ENCODE measurements at regions not wholly inside any gene's neighbourhood (a gene's known extent, or its start where the extent isn't known, plus 50 kb on each side); places are given as distances from the start of the nearest gene placed in this dataset.

DNA sequence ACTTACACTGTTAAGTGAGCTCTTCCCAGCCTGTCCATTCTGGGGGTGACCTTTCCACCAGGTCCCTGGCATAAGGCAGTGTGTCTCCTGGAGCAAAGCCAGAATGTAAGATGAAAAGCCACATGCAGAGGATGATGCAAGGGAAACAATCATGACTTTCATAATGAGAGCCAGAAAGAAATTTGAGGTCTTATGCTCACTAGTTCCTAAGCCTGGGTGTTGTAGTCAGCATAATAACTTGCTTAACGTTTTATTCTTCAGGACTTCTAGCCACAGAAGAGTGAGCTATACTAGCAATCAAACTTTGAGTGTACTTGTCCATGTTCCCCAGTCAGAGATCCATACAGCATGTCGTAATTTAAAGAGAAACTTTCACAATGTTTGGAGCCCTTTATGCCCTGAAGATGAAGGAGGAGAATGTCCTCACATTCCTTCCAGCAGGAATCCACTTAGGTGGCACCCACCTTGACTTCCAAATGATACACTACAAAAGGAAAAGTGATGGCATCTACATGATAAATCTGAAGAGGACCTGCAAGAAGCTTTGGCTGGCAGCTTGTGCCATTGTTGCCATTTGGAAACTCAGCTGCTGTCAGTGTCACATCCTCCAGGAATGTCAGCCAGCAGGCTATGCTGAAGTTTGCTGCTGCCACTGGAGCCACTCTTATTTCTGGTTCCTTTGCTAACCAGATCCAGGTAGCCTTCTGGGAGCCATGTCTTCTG, 60.5 kb upstream of the FOXD3 start:
- H3K27me3 Mint-ChIP-seq, result peaks cover 8% of the 10 kb centered on the region
- H3K27ac Mint-ChIP-seq, result no peak overlapping the region
- H3K4me1 ChIP-seq (ENCODE audit: control insufficient read depth, insufficient read depth, low read length, poor library complexity, severe bottlenecking), result no peaks in the 10 kb centered on the region
- H3K4me1 Mint-ChIP-seq, result no peaks in the 10 kb centered on the region
- ATAC-seq (ENCODE audit: low read depth in 2 of 2) (no peak), DNase-seq (no peak)
- H3K9me3 ChIP-seq (ENCODE audit: control insufficient read depth in 2 of 2, low read length in 2 of 2), result no peaks in the 10 kb centered on the region
- no peak overlapping the region for H3K4me3 Mint-ChIP-seq
- no peak overlapping the region for H3K4me3 ChIP-seq (ENCODE audit: low read depth, low read length)
- peaks cover 0 to 3% (median 0%) of the 10 kb centered on the region in 7 donors for H3K9me3 Mint-ChIP-seq
- H3K36me3 Mint-ChIP-seq, result no peaks in the 10 kb centered on the region
- H3K36me3 ChIP-seq (ENCODE audit: control insufficient read depth, insufficient read depth, low read length), result no peaks in the 10 kb centered on the region
- peaks cover 3% of the 10 kb centered on the region for H3K27me3 ChIP-seq (ENCODE audit: control insufficient read depth, insufficient read depth, low read length)
- H3K27ac ChIP-seq (ENCODE audit: insufficient read depth, low read length, poor library complexity, severe bottlenecking), result no peak overlapping the region

DNA sequence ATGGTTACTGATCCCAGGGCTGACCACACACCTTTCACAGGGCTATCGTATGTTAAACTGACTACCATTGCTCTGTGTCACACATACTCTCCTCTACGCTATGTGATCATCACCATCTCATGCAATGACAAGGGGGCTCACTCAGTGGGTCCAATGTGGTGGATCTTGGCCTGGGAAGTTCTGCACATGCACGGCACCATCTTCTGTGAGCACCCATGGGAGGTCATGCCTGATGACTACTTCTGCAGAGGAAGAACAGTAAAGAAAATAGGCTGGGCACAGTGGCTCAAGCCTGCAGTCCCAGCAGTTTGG, 60.0 kb upstream of the FOXD3 start:
- DNase-seq (no peak), ATAC-seq (ENCODE audit: low read depth in 2 of 2) (no peak)
- H3K4me3 Mint-ChIP-seq, result no peak overlapping the region
- peaks cover 8% of the 10 kb centered on the region for H3K27me3 Mint-ChIP-seq
- H3K4me1 ChIP-seq (ENCODE audit: control insufficient read depth, insufficient read depth, low read length, poor library complexity, severe bottlenecking), result no peaks in the 10 kb centered on the region
- no peak overlapping the region for H3K4me3 ChIP-seq (ENCODE audit: low read depth, low read length)
- H3K4me1 Mint-ChIP-seq, result no peaks in the 10 kb centered on the region
- no peak overlapping the region for H3K27ac ChIP-seq (ENCODE audit: insufficient read depth, low read length, poor library complexity, severe bottlenecking)
- H3K36me3 Mint-ChIP-seq, result no peaks in the 10 kb centered on the region
- no peaks in the 10 kb centered on the region for H3K9me3 ChIP-seq (ENCODE audit: control insufficient read depth in 2 of 2, low read length in 2 of 2)
- no peak overlapping the region for H3K27ac Mint-ChIP-seq
- H3K36me3 ChIP-seq (ENCODE audit: control insufficient read depth, insufficient read depth, low read length), result no peaks in the 10 kb centered on the region
- H3K27me3 ChIP-seq (ENCODE audit: control insufficient read depth, insufficient read depth, low read length), result peaks cover 3% of the 10 kb centered on the region
- peaks cover 0 to 3% (median 0%) of the 10 kb centered on the region in 7 donors for H3K9me3 Mint-ChIP-seq

DNA sequence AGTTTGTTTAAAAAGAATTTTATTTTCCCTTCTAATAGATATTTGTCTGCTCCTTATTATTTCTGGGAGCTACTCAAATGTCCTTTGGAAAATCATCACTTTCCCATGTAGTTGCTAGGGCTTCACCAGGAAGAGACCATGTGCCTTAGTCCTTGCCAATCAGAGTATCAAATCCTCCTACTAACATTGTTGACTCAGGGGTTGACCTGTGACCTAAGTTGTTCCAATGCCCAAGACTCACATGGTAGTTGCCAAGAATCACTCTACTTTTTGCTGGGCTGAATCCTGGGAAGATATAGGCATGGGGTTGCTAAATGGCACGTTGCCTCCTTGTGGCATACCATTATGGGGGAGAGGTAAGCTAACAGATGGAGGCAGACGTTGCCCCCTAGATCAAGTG, 58.2 kb upstream of the FOXD3 start:
- Histone ChIP-seq H3K36me3 (ENCODE audit: control insufficient read depth, insufficient read depth, low read length) (no peaks in the 10 kb centered on the region), H3K9me3 (ENCODE audit: control insufficient read depth in 2 of 2, low read length in 2 of 2) (no peaks in the 10 kb centered on the region), H3K4me1 (ENCODE audit: control insufficient read depth, insufficient read depth, low read length, poor library complexity, severe bottlenecking) (no peaks in the 10 kb centered on the region), H3K27ac (ENCODE audit: insufficient read depth, low read length, poor library complexity, severe bottlenecking) (no peak overlapping the region), H3K27me3 (ENCODE audit: control insufficient read depth, insufficient read depth, low read length) (peaks cover 3% of the 10 kb centered on the region), H3K4me3 (ENCODE audit: low read depth, low read length) (no peak overlapping the region)
- Mint-ChIP-seq H3K4me3 (no peak overlapping the region), H3K4me1 (no peaks in the 10 kb centered on the region), H3K9me3 (peaks cover 0 to 3% (median 0%) of the 10 kb centered on the region in 7 donors), H3K27me3 (peaks cover 8% of the 10 kb centered on the region), H3K36me3 (no peaks in the 10 kb centered on the region), H3K27ac (no peak overlapping the region)
- no peak for ATAC-seq (ENCODE audit: low read depth in 2 of 2)
- no peak for DNase-seq

DNA sequence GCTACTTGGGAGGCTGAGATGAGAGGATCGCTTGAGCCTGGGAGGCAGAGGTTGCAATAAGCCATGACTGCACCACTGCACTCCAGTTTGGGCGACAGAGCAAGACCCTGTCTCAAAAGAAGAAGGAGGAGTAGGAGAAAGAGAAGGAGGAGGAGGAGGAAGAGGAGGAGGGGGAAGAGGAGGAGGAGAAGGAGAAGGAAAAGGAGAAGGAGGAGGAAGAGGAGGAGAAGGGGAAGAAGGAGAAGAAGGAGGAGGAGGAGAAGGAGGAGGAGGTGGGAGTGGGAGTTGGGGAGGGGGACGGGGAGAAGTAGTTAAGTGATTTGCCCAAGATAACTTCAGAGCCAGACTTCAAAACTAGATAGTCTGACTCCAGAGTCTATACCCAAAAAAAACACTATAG, 55.5 kb upstream of the FOXD3 start:
- no peaks in the 10 kb centered on the region for H3K36me3 ChIP-seq (ENCODE audit: control insufficient read depth, insufficient read depth, low read length)
- no peaks in the 10 kb centered on the region for H3K9me3 Mint-ChIP-seq
- no peak for ATAC-seq (ENCODE audit: low read depth in 2 of 2)
- H3K4me1 Mint-ChIP-seq, result no peaks in the 10 kb centered on the region
- H3K27me3 Mint-ChIP-seq, result peaks cover 13% of the 10 kb centered on the region
- no peaks in the 10 kb centered on the region for H3K36me3 Mint-ChIP-seq
- no peak for DNase-seq
- H3K4me3 Mint-ChIP-seq, result no peak overlapping the region
- no peaks in the 10 kb centered on the region for H3K9me3 ChIP-seq (ENCODE audit: control insufficient read depth in 2 of 2, low read length in 2 of 2)
- H3K27ac ChIP-seq (ENCODE audit: insufficient read depth, low read length, poor library complexity, severe bottlenecking), result no peak overlapping the region
- peaks cover 3% of the 10 kb centered on the region for H3K27me3 ChIP-seq (ENCODE audit: control insufficient read depth, insufficient read depth, low read length)
- no peak overlapping the region for H3K4me3 ChIP-seq (ENCODE audit: low read depth, low read length)
- H3K4me1 ChIP-seq (ENCODE audit: control insufficient read depth, insufficient read depth, low read length, poor library complexity, severe bottlenecking), result no peaks in the 10 kb centered on the region
- H3K27ac Mint-ChIP-seq, result no peak overlapping the region

DNA sequence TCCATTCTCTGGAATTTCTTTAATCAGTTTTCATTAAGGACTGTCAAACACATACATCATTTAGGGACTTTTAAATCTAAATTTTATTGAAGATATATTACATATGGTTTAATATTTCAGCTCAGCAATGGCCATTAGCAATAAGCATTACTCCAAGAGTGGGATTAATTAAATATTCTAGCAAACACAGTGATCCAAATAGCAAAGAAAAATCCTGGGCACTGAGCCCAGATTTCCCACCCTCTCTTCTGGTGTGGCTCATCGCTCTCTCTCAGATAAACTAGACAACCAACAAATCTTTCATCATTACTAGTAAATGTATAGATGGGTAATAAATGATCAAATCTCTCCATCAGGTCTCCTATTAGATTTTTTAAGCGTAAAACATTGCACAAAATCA, 53.5 kb upstream of the FOXD3 start:
- DNase-seq, result no peak
- no peak overlapping the region for H3K27ac ChIP-seq (ENCODE audit: insufficient read depth, low read length, poor library complexity, severe bottlenecking)
- no peaks in the 10 kb centered on the region for H3K9me3 ChIP-seq (ENCODE audit: control insufficient read depth in 2 of 2, low read length in 2 of 2)
- Mint-ChIP-seq H3K9me3 (peaks cover 0 to 1% (median 0%) of the 10 kb centered on the region in 7 donors), H3K27me3 (peaks cover 13% of the 10 kb centered on the region), H3K4me1 (no peaks in the 10 kb centered on the region), H3K4me3 (no peak overlapping the region), H3K36me3 (no peaks in the 10 kb centered on the region), H3K27ac (no peak overlapping the region)
- H3K27me3 ChIP-seq (ENCODE audit: control insufficient read depth, insufficient read depth, low read length), result peaks cover 6% of the 10 kb centered on the region
- no peaks in the 10 kb centered on the region for H3K36me3 ChIP-seq (ENCODE audit: control insufficient read depth, insufficient read depth, low read length)
- no peak overlapping the region for H3K4me3 ChIP-seq (ENCODE audit: low read depth, low read length)
- ATAC-seq (ENCODE audit: low read depth in 2 of 2), result no peak
- H3K4me1 ChIP-seq (ENCODE audit: control insufficient read depth, insufficient read depth, low read length, poor library complexity, severe bottlenecking), result no peaks in the 10 kb centered on the region

DNA sequence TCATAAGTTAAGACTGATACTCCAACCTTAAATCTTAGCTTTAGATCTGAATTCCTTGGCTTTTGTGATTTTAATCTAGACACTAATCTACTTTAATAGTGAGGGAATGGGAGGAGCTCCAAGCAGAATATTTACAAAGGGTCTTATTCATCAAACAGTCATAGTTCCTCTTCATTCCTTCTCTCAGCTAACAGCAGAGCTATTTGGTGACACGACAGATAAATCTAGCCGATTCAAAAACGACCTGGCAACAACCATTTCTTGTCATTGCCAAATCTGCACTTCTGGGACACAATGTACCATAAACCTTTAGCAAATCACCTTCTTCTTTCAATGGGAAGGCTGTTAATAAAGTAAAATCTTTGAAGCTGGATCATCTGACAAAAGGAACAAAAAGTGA, 52.8 kb upstream of the FOXD3 start:
- H3K9me3 Mint-ChIP-seq, result peaks cover 0 to 1% (median 0%) of the 10 kb centered on the region in 7 donors
- H3K4me1 Mint-ChIP-seq, result no peaks in the 10 kb centered on the region
- Histone ChIP-seq H3K27ac (ENCODE audit: insufficient read depth, low read length, poor library complexity, severe bottlenecking) (no peak overlapping the region), H3K27me3 (ENCODE audit: control insufficient read depth, insufficient read depth, low read length) (peaks cover 3% of the 10 kb centered on the region), H3K4me3 (ENCODE audit: low read depth, low read length) (no peak overlapping the region), H3K36me3 (ENCODE audit: control insufficient read depth, insufficient read depth, low read length) (no peaks in the 10 kb centered on the region), H3K9me3 (ENCODE audit: control insufficient read depth in 2 of 2, low read length in 2 of 2) (no peaks in the 10 kb centered on the region), H3K4me1 (ENCODE audit: control insufficient read depth, insufficient read depth, low read length, poor library complexity, severe bottlenecking) (no peaks in the 10 kb centered on the region)
- H3K27me3 Mint-ChIP-seq, result peaks cover 15% of the 10 kb centered on the region
- no peaks in the 10 kb centered on the region for H3K36me3 Mint-ChIP-seq
- DNase-seq (no peak), ATAC-seq (ENCODE audit: low read depth in 2 of 2) (no peak)
- H3K27ac Mint-ChIP-seq, result no peak overlapping the region
- no peak overlapping the region for H3K4me3 Mint-ChIP-seq
